GM11168 (cell line): ENCODE measurements at regions not wholly inside any gene's neighbourhood (a gene's known extent, or its start where the extent isn't known, plus 50 kb on each side); places are given as distances from the start of the nearest gene placed in this dataset.

ENCODE experiments used
- in situ Hi-C: fragments of 300-500 bp; cut with MboI; formaldehyde crosslinking; loops from one replicate; pipeline ENCODE4 v1.12.0; 2022; ENCODE audit warnings: low sequenced_read_pairs; ENCODE audit not compliant: unreplicated experiment

DNA sequence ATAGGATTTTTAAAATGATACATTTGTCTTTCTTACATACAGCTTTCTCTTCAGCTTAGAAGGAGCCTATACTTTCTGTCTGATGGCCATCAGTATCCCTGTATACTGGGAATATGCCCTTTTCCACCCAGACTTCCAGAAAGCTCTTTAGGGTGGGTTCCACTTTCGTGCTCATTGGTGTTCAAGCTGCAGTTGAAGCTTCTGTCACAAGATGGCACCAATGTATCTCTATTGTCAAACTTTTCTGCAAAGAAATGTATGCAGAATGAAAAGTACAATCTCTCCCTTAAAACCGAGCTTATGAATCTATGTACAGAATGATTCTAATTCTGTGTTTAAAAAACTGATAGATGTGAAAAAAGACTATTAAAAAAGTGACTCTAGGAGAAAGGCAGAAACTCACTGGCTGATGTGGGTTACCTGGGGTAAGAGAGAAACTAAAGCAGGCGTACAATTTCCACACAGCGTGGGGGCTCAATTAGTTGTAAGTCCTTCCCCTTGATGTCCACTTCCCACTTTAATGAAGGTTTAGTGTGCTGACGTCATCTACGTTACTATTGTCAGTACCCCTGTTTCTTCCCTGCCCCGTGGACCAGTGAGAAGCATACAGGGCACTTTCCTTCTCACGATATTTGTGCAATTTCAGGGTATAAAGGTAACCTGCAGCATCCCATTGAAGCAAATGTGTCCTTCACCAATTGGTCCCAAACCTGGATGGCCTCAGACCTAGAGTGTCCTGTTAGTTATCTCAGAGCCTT, 57.3 kb upstream of the TCEAL2 start:
- in situ Hi-C loops = no loop called here

- in situ Hi-C loops = no loop called here
These were observed 61.9 kb upstream of the TCEAL2 start for GRCh38 chrX:102063445-102064074.

DNA sequence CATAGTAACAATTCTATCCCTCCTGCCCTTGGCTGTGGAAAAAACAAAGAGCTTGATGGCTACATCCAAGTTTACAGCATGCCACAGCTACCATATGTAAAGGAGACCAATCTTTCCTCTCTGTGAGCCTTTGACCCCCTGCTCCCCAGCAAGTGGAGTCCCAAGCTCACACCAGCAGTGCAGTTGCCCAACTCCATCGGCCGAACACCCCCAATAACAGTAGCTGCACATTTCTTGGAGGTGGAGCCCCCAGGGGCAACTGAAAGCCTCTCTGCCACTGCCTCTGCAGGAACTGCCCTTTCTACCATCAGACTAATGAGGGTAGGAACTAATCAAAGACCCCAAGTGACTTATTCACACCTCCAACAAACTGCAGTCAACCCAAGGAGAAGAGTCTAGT, 81.0 kb upstream of the TCEAL2 start:
- in situ Hi-C loops = no loop called here

- in situ Hi-C loops = no loop called here
These were observed 82.1 kb upstream of the TCEAL2 start for GRCh38 chrX:102043380-102043779.

DNA sequence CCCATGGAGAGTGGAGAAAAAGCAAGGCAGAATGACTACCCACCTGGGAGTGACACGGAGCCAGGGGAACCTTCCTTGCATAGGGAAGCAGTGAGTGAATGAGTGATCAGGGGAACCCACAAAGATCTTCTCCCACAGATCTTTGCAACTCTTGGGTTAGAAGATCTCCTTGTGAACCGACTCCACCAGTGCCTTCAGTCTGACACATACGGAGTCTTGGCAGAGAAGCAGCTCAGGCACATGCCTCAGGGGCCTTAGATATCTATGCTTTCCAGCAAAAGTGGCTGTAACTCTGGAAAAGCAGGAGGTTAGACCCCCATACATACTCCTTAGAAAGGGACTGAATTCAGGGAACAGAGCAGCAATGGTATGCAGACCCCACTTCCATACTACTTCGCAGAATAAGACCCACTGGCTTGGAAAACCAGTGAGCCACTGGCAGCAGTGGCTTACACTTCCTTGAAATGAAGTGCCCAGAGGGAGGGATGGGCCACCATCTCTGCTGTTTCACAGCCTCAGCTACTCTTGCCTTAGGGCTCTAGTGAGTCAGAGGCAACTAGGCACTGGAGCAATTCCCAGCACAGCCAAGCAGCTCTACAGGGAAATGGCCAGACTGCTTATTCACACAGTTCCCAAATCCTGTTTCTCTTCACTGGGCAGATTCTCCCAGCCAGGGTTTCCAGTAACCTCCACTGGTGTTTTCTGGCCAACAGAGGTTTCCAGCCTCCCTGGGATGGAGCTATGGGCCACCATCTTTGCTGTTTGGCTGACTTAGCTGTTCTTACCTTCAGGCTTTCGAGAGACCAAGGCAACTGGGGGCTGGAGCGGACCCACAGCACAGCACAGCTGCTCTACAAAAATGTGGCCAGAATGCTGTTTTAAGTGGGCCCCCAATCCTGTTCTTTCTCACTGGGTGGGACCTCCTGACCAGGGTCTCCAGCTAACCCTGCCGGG, 82.8 kb upstream of the TCEAL2 start:
- in situ Hi-C loops = no loop called here

GRCh38 chrX:102029026-102029425, 96.5 kb upstream of the TCEAL2 start:
- in situ Hi-C loops = no loop called here

- in situ Hi-C loops = no loop called here
These were observed 86.4 kb upstream of the ZMAT1 start for GRCh38 chrX:102018208-102018607.

DNA sequence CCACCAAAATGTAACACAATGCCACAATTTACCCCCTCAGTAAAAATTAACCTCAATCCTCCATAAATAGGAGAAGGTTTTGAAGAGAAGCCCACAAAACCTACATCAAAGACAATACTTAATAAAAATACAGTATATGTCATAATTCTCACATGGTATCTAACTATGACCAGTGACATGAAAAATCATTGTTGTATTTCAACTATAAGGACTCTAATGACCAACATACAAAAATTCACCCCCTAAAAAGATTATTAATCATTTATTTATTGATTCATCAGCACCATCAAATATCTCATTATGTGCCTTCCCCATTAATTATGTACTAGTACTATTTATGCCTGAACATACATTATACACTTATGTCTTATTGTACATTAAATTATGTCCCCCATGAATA, 77.1 kb upstream of the ZMAT1 start:
- in situ Hi-C loops = loop anchor here (10.0 kb wide), 1 partner anchor 66 kb away; no protein-coding TSS in a partner anchor

DNA sequence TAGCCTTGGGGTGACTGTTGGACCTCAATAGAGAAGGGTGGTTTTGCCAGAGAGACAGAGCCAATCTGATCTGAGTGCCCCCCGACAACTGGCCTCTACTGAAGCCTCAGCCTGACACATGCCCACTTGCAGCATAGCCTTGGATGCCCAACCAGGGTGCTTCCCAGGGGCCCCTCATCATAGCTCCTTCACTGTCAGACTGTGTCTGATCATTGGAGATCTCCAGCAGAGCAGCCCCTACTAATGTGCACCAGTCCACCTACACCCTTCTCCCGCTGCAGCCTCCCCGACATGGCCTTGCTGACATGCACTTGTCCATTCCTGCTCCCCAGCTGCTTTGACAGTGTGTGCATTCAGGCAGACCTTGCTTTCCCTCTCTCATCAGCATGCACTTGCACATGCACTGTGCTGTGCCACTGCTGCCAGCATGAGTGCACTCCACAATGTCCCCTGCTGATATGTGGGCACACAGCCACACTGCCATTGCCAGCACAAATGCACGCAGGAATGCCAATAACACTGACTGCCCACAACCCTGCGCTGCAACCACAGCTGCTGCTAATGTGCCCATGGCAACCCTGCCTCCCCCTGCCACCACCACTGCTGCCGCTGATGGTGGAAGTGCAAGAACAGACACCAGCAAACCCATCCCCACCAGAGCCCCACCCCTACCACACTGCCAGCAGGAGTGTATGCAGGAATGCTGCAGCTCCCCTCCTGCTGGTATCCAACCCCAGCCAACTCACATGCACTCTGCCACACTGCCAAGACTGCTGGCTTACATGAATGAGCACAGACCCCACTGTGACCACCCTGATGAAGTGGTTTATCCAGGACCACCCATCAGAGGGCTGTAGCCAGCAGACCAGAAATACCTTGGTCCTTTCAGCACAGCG, 68.1 kb upstream of the ZMAT1 start:
- in situ Hi-C loops = loop anchor here (10.0 kb wide), 1 partner anchor 75 kb away; no protein-coding TSS in a partner anchor

GRCh38 chrX:101993335-101993734, 61.5 kb upstream of the ZMAT1 start:
- in situ Hi-C loops = no loop called here

GRCh38 chrX:101986586-101986985, 54.8 kb upstream of the ZMAT1 start:
- in situ Hi-C loops = no loop called here
